ENCODE measurements at regions not wholly inside any gene's neighbourhood (a gene's known extent, or its start where the extent isn't known, plus 50 kb on each side); places are given as distances from the start of the nearest gene placed in this dataset.
"Not testable (repeated sequence)": the region's sequence is repeated elsewhere in the genome, so short reads cannot be mapped to it uniquely, and the experiment has no call there.

GRCh38 chr12:14239350-14239934 lies 126.0 kb upstream of the ATF7IP start:
- Mint-ChIP-seq H3K4me3 (peak overlapping the region; percentile 53), H3K4me1 (peaks cover 23% of the 10 kb centered on the region), H3K9me3 (peaks cover 43% of the 10 kb centered on the region), H3K36me3 (ENCODE audit: low read depth) (peaks cover 17% of the 10 kb centered on the region), H3K27me3 (ENCODE audit: low read depth, poor library complexity) (peaks cover 6% of the 10 kb centered on the region), H3K27ac (peak overlapping the region; percentile 97)
- TF ChIP-seq CTCF (IDR thresholded peaks at IDR 0.05), result no peak
- DNase-seq, result peak; percentile 60

- no peak for TF ChIP-seq CTCF (IDR thresholded peaks at IDR 0.05)
- Mint-ChIP-seq H3K4me1 (peaks cover 23% of the 10 kb centered on the region), H3K36me3 (ENCODE audit: low read depth) (peaks cover 25% of the 10 kb centered on the region), H3K9me3 (peaks cover 51% of the 10 kb centered on the region), H3K27me3 (ENCODE audit: low read depth, poor library complexity) (peaks cover 6% of the 10 kb centered on the region), H3K4me3 (peak overlapping the region; percentile 53), H3K27ac (peak overlapping the region; percentile 97)
- DNase-seq, result peak; percentile 33
Observed at GRCh38 chr12:14239935-14240872, 125.3 kb upstream of the ATF7IP start.

- peaks cover 53% of the 10 kb centered on the region for H3K9me3 Mint-ChIP-seq
- no peak for DNase-seq
- peaks cover 26% of the 10 kb centered on the region for H3K36me3 Mint-ChIP-seq (ENCODE audit: low read depth)
- TF ChIP-seq CTCF (IDR thresholded peaks at IDR 0.05), result no peak
- peak overlapping the region; percentile 52 for H3K4me3 Mint-ChIP-seq
- peaks cover 23% of the 10 kb centered on the region for H3K4me1 Mint-ChIP-seq
- H3K27ac Mint-ChIP-seq, result peak overlapping the region; percentile 97
- peaks cover 6% of the 10 kb centered on the region for H3K27me3 Mint-ChIP-seq (ENCODE audit: low read depth, poor library complexity)
Observed at GRCh38 chr12:14240873-14241220, 124.6 kb upstream of the ATF7IP start.

GRCh38 chr12:14242825-14243224 lies 122.7 kb upstream of the ATF7IP start:
- H3K27me3 Mint-ChIP-seq (ENCODE audit: low read depth, poor library complexity); H3K27ac Mint-ChIP-seq; H3K4me3 Mint-ChIP-seq; DNase-seq: not testable (repeated sequence)
- H3K9me3 Mint-ChIP-seq, result peaks cover 53% of the 10 kb centered on the region
- H3K36me3 Mint-ChIP-seq (ENCODE audit: low read depth), result peaks cover 26% of the 10 kb centered on the region
- H3K4me1 Mint-ChIP-seq, result peaks cover 23% of the 10 kb centered on the region

GRCh38 chr12:14243941-14244340 lies 121.5 kb upstream of the ATF7IP start:
- no peak for TF ChIP-seq CTCF (IDR thresholded peaks at IDR 0.05)
- no peak for DNase-seq
- Mint-ChIP-seq H3K9me3 (peaks cover 53% of the 10 kb centered on the region), H3K27ac (no peak overlapping the region), H3K4me3 (no peak overlapping the region), H3K4me1 (peaks cover 22% of the 10 kb centered on the region), H3K27me3 (ENCODE audit: low read depth, poor library complexity) (peaks cover 6% of the 10 kb centered on the region), H3K36me3 (ENCODE audit: low read depth) (peaks cover 26% of the 10 kb centered on the region)

GRCh38 chr12:14244876-14245669 lies 120.4 kb upstream of the ATF7IP start:
- H3K9me3 Mint-ChIP-seq, result peaks cover 58% of the 10 kb centered on the region
- no peak for TF ChIP-seq CTCF (IDR thresholded peaks at IDR 0.05)
- no peak overlapping the region for H3K4me3 Mint-ChIP-seq
- DNase-seq, result no peak
- peaks cover 10% of the 10 kb centered on the region for H3K4me1 Mint-ChIP-seq
- H3K27ac Mint-ChIP-seq, result no peak overlapping the region
- H3K36me3 Mint-ChIP-seq (ENCODE audit: low read depth), result peaks cover 26% of the 10 kb centered on the region
- peaks cover 5% of the 10 kb centered on the region for H3K27me3 Mint-ChIP-seq (ENCODE audit: low read depth, poor library complexity)
